OCI-LY7 (cell line): ENCODE measurements at regions not wholly inside any gene's neighbourhood (a gene's known extent, or its start where the extent isn't known, plus 50 kb on each side); places are given as distances from the start of the nearest gene placed in this dataset.

ENCODE experiments used
- CTCF ChIP-seq: fragments of 200-600 bp; sonication (generic); conservative IDR thresholded peaks from 2 replicates; pipeline ENCODE4 v1.5.1; 2014; ENCODE audit warnings: mild to moderate bottlenecking, antibody characterized with exemption, low read length, moderate library complexity, mixed read lengths
- EZH2phosphoT487 ChIP-seq: fragments of 200-600 bp; sonication (generic); IDR thresholded peaks from 2 replicates; pipeline ENCODE4 v1.6.1; 2018; ENCODE audit warnings: low read depth, borderline replicate concordance, mild to moderate bottlenecking, mixed run types, antibody characterized with exemption, low read length, moderate library complexity, mixed read lengths

- TF ChIP-seq CTCF (no peak), EZH2phosphoT487 (no peak)
These were observed 88.0 kb upstream of the FTMT start for GRCh38 chr5:121763665-121764064.
